NB4 (cell line): ENCODE measurements at regions not wholly inside any gene's neighbourhood (a gene's known extent, or its start where the extent isn't known, plus 50 kb on each side); places are given as distances from the start of the nearest gene placed in this dataset.

ENCODE experiments used
- POLR2A ChIP-seq: IDR thresholded peaks from 2 replicates; pipeline ENCODE4 v1.6.1; 2011; ENCODE audit warnings: mild to moderate bottlenecking; ENCODE audit not compliant: insufficient read length; ENCODE audit errors: extremely low read depth
- TF ChIP-seq, protein P1 (sequence below): IDR thresholded peaks from one replicate; pipeline ENCODE4 v1.5.1; 2012; ENCODE audit warnings: low read depth, low read length

DNA sequence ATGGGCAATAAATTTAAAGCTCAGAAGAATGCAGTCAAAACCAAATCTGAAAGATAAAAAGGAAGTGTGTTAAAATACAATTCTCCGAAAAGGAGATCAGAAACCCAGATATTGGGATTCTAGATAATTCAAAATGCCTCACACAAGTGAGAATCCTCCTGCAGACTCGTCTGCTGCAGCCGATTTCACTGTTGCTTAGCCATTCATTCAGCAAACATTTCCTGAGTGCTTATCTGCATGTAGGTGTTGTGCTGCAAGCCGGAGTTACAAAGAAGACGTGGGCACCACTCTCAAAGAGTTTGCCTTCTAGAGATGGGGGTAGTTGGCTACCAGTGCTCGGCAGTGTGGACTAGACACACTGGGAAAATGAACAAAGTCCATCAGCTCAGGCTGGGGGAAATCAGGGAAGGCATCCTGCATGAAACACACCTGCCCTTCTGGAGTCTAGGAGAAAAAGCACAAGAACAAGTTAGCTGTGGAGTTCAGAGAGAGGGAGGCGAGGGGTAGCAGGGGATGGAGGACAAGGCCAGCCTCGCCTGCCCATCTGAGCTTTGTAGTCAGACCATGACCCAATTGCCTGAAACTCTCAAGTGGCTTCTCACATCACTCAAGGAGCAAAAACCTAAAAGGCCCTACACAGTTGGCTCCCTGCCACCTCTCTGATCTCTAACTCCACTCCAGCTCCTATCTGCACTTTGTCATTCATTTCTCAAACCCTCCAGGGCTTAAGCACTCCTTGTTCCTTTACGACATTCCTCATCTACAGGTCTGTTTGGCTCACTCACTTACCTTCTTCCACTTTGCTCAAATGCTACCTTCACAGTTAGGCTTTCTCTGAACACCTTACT lies 310.0 kb upstream of the DDHD1 start:
- TF ChIP-seq, protein P1, sequence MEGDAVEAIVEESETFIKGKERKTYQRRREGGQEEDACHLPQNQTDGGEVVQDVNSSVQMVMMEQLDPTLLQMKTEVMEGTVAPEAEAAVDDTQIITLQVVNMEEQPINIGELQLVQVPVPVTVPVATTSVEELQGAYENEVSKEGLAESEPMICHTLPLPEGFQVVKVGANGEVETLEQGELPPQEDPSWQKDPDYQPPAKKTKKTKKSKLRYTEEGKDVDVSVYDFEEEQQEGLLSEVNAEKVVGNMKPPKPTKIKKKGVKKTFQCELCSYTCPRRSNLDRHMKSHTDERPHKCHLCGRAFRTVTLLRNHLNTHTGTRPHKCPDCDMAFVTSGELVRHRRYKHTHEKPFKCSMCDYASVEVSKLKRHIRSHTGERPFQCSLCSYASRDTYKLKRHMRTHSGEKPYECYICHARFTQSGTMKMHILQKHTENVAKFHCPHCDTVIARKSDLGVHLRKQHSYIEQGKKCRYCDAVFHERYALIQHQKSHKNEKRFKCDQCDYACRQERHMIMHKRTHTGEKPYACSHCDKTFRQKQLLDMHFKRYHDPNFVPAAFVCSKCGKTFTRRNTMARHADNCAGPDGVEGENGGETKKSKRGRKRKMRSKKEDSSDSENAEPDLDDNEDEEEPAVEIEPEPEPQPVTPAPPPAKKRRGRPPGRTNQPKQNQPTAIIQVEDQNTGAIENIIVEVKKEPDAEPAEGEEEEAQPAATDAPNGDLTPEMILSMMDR = no peak
- no peak for TF ChIP-seq POLR2A
